T47D (cell line): ENCODE measurements at regions not wholly inside any gene's neighbourhood (a gene's known extent, or its start where the extent isn't known, plus 50 kb on each side); places are given as distances from the start of the nearest gene placed in this dataset.

Source experiments
- DNase-seq, 2 experiments: peaks; one replicate each; pipeline versions ENCODE4 v3.0.0 to v3.0.0-alpha.2; 2011 to 2012; ENCODE audit warnings: low read depth in 1 of 2, low spot score in 1 of 2
- JUND ChIP-seq: IDR thresholded peaks from 2 replicates; pipeline ENCODE4 v1.6.1; 2012; ENCODE audit warnings: low read depth
- in situ Hi-C: cut with HindIII; loops from 2 replicates; pipeline ENCODE4 v1.10.0; 2016; ENCODE audit warnings: low sequenced_read_pairs, low pct_unique_long_range_greater_than_20kb

DNA sequence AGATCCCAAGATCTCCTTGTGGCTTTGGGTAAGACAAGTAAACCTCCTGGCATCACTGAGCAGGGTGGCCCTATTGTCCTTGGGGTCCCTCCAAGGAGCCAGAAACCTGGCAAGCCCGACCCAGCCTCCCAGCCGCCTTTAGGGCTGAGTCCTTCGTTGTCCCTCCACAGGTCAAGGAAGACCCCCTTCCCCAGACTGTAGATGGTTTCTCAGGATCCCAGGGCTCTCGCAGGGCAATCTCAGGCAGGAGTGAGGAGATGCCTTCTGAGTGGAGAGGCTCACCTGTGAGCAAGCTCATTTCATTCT, 71.6 kb upstream of the CSF3R start:
- in situ Hi-C loops = no loop called here
- no peak for TF ChIP-seq JUND
- no peak for DNase-seq

DNA sequence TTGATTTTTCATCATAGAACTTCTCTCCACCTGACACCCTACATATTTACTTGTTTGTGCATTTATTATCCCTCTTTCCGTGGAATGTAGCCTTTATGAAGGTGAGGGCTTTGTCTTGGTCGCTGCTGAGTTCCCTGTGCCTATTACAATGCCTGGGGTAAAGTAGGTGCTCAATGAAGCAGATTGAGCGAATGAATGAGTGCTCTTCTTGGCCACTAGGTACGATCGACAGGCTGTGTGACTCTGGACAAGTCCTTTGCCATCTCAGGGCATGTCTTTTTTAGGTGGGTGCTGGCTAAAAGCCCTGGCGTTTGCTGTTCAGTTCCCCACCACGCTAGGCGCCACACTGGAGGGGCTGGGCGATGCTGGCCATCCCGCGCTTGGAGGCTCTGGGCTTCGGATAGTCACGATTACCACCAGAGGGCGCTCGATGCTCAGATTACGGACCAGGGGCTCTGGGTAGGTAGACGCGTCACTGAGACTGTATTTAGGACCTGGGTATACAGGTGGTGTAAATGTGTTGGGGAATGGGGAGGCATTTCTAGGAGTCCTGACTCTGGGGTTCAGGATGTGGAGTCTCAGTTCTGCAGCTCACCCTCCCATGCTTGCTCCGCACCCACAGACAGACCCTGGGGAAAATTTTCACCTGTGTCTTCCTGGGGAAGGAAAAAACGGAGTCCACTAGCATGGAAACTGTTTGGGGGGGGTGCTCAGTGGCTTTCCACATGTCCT, 71.0 kb upstream of the CSF3R start:
- DNase-seq = peak; percentile 46 to 79
- in situ Hi-C loops = no loop called here
- no peak for TF ChIP-seq JUND

DNA sequence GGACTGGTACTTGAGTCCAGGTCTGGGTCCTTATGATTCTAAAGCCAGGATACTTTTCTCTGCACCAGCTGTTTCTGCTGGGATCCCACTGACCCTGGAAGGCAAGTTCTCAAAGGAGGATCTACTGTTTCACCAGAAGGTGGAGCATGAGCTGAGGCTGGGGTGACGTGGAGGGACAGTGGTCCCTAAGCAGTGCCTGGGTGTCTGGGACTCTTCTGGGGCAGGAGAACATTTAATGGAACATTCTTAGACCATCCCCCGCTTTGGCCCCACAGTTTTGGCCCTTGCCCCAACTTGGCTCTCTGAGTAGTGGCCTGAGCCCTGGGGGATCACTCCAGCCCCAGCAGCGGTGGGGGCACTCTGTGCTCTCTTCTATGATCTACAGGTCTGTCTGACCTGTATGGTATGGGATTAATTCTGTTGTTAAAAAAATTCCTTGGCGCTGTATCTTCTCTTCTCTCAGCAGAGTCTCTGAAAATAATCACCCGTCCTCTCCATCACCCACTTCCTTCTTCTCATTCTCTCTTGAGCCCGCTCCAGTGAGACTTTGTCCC, 60.3 kb upstream of the CSF3R start:
- no peak for TF ChIP-seq JUND
- in situ Hi-C loops = no loop called here
- DNase-seq = peak in 1 of 2 experiments; percentile 15

DNA sequence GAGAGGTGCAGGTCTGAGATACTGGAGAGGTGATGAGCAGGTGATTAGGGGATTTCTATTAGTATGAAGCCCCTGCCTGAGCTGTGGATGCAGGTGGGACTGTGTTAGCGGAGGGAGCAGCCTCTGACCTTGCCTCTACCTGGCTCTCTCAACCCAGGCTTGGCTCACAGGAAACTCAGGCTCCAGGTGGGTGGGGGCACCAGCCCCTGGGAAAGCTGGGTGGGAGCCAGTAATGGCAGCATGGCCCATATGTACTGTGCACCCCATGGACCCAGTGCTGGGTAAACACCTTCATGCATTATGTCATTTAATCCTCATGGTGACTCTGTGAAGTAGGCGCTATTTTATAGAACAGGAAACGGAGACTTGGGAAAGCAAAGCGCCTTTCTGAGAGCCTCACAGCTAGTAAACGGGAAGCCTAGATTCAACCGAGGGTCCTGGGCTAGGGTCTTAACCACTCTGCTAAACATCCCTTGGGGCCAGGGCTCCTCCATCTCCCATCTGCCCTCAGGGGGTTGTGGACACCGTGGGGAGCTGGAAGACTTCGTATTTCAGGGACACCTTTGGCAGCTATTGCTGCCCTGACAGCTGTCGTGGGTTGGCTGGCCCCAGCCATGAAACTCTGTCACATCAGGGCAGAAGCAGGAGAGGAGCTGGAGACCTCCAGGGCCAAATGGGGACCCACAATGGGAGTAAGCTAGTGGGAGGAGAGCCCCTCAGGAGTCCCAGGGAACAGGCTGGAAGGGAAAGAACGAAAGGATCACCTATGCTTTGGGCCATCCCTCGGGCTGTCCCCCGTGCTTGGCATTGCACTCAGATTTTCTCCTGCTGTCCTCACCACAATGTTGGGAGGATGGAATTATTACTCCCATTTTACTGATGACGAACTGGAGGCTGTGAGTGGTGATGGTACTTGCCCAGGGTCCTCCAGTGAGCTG, 59.6 kb upstream of the CSF3R start:
- in situ Hi-C loops = no loop called here
- no peak for TF ChIP-seq JUND
- DNase-seq = no peak

DNA sequence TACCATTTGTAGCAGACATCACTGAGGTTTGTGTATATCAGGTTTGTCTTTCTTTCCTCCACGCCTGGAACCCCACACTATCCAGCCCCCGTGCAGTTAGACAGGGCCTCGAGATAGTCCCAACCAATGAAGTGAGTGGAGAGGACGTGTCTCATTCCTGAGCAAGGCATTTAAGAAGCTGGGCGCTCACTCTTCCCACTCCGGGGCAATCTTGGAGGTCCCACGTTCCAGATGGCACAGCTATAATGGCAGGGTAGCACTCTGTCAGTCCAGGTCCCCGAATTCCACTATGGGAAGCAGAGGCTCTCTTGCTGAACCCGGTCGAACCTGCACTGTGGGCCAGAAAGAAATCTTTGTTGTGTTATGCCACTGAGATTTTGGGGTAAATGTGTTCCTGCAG, 57.3 kb upstream of the CSF3R start:
- in situ Hi-C loops = no loop called here
- no peak for DNase-seq

DNA sequence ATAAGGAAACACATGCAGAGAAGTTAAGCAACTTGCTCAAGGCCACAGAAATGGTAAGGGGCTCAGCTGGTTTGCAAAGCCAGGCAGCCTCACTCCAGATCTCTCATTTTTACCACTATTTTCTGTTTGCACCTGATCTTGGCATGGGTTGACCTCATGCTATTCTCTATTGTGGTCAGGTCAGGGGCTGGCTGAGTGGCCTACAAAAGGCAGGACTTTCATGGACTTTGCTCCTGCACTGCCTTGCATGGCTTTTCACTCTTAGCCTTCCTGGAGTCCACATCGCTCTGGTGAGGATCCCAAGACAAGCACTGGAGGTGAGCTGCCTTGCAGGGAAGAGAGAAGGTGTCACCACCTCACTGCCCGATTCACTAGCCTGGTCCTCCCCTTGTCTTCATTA, 56.8 kb upstream of the CSF3R start:
- in situ Hi-C loops = no loop called here
- no peak for DNase-seq
- TF ChIP-seq JUND = no peak

More for the DNA sequence above, 57.3 kb upstream of the CSF3R start:
- TF ChIP-seq JUND = no peak

DNA sequence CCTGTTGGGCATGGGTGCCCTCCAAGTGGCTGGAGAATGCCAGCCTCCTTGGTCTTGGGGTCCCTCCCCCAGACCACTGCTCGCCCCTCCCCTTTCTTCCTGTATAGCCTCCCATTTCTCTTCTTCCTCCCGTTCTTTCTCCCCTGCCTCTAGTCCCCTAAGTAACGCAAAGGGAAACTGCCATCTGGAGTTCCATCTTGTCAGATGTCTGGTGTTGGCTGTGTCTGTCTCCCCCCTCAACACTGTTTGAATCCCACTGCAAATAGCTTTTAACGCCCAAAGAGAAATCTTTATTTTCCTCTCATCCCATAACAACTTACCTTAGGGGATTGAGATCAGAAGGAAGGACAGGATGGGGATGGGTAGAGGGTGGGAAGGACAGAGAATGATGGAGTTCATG, 55.3 kb upstream of the CSF3R start:
- in situ Hi-C loops = no loop called here
- no peak for DNase-seq

DNA sequence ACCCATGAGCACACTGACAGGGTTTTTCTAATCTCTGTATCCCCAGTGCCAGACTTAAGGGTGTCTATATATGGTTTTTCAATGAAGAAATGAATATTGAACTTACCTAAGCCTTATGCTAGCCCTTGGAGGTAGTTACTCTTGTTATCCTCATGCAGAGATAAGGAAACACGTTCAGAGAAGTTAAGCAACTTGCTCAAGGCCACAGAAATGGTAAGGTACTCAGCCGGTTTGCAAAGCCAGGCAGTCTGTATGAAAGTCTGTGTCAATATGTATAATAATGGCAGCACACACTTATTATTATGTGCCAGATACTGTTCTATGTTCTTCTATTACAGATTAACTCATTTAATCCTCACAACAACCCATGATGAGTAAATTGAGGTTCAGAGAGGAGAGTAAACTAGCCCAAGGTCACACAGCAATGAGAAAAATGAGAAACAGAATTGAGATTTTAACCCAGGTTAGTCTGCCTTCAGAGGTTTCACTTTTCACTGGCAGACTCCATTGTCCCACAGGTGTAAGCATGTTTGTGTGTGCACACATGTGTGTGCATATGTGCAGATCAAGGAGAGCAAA, 54.6 kb upstream of the CSF3R start:
- no peak for TF ChIP-seq JUND
- in situ Hi-C loops = no loop called here
- no peak for DNase-seq

More for the DNA sequence above, 55.3 kb upstream of the CSF3R start:
- TF ChIP-seq JUND = no peak

DNA sequence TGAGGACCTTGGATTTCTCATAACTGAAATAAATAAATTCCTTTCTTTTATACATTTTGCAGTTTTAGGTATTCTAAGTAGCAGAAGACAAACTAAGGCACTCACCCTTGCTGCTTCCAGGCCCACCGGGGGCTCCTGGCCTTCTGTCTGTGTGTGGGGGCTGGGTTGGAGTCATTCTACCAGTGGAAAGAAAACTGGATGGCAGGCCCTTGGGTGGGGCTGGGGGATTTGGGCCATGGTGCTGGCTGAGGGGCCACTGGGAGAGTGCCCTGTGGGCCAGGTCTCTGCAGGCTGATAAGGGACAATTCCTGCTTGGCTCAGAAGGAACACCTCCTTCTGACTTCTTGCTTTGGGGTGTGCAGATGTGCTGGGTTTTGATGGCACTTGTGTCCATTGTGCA, 54.0 kb upstream of the CSF3R start:
- DNase-seq = no peak
- no peak for TF ChIP-seq JUND
- in situ Hi-C loops = no loop called here

DNA sequence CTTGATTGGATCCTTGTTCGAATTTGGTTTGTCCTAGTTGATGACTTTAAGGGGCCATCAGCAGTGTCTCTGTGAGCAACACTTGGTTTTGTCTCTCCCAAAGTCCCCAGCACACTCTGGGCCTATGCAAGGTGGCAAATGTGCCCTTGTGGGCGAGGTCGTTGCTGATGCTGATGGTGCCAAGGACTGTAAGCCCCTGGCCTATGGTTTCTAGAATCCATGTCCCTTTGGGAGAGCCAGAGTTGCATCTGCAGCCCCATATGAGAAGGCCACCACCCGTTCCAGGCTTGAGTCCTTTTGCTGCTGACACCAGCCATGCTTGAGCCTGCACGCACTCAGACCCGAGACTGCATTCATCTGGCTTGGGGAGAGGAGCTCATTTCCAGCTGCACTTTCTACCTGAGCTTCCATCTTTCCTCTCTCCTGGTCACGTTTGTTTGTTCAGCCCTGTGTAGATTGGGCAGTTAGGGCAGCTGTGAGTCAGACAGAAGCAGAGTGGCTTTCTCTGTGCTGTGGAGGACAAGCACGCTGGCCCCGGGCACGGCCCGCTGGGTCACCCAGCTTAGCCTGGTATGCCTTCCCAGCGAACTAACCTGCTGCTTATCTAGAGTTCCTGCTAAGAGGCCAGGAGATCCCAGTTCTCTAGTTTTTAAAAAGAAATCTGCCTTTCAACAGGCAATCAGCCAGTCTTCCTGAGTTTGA, 52.1 kb upstream of the CSF3R start:
- in situ Hi-C loops = no loop called here
- TF ChIP-seq JUND = no peak
- no peak for DNase-seq

DNA sequence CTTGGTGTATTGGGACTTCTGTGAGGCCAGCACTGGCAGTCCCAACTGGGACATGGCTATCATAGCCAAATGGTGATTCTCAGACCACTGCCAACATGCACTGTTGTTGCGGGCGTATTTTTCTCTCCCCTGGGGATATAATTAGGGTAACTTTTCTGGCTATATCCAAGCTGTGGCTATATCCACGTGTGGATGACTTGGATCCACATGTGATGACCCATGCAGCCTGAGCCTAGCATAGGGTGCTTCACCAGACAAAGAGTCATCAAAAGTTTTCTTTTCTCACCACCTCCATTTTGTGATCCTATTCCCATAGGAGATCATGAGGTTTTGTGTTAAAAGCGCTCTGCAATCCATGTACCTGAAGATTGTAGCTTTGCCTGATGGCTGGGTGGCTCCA, 51.2 kb upstream of the CSF3R start:
- in situ Hi-C loops = no loop called here
- no peak for DNase-seq
- no peak for TF ChIP-seq JUND

DNA sequence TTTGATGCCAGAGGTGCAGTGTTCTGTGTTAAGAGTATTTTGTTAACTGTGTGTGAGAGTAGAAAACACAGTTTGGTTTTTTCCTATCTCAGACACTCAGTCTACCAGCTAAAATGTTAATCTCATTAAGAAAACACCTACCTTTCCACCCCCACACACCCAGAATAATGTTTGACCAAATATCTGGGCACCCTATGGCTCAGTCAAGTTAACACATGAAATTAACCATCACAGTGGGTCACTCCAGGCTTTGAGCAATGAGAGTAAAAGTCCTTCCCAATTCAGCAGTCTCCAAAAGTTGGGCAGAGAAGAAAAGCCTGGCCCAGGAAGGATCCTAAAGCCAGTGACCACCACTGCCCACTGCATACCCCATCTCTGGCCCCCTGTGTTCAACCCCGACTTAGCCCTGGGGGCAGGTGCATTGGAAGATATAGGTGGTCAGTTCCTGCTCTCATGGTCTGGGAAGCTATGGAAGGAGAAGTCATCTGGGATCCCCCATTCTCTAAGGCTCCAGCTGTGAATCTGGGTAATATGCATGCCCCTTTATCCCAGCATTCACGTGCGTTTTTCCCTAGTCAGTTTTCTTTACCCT, 50.2 kb upstream of the CSF3R start:
- no peak for TF ChIP-seq JUND
- in situ Hi-C loops = no loop called here
- no peak for DNase-seq
